HEK293T (cell line): ENCODE measurements at regions not wholly inside any gene's neighbourhood (a gene's known extent, or its start where the extent isn't known, plus 50 kb on each side); places are given as distances from the start of the nearest gene placed in this dataset.

ENCODE experiments used
- ARNT ChIP-seq: fragments of 450-650 bp; IDR thresholded peaks from 2 replicates; pipeline ENCODE4 v1.6.1; 2017; ENCODE audit warnings: mild to moderate bottlenecking
- BHLHE40 ChIP-seq: fragments of 450-650 bp; IDR thresholded peaks from 2 replicates; pipeline ENCODE4 v1.6.1; 2016; ENCODE audit warnings: mild to moderate bottlenecking, moderate library complexity, borderline replicate concordance
- CTBP1 ChIP-seq: fragments of 450-650 bp; IDR thresholded peaks from 2 replicates; pipeline ENCODE4 v1.6.1; 2016; ENCODE audit warnings: borderline replicate concordance
- ELF4 ChIP-seq: fragments of 450-650 bp; IDR thresholded peaks from 2 replicates; pipeline ENCODE4 v1.6.1; 2017; ENCODE audit warnings: antibody characterized with exemption
- FOXA1 ChIP-seq: fragments of 450-650 bp; IDR thresholded peaks from 2 replicates; pipeline ENCODE4 v1.6.1; 2016; ENCODE audit warnings: mild to moderate bottlenecking
- FOXM1 ChIP-seq: fragments of 450-650 bp; IDR thresholded peaks from 2 replicates; pipeline ENCODE4 v1.6.1; 2017; ENCODE audit warnings: mild to moderate bottlenecking, borderline replicate concordance
- HDGF ChIP-seq: fragments of 450-650 bp; IDR thresholded peaks from 2 replicates; pipeline ENCODE4 v1.6.1; 2017; ENCODE audit warnings: antibody characterized with exemption, borderline replicate concordance
- NFRKB ChIP-seq: fragments of 450-650 bp; IDR thresholded peaks from 2 replicates; pipeline ENCODE4 v1.6.1; 2016; ENCODE audit warnings: mild to moderate bottlenecking, moderate library complexity
- PKNOX1 ChIP-seq: fragments of 450-650 bp; IDR thresholded peaks from 2 replicates; pipeline ENCODE4 v1.6.1; 2016
- SP1 ChIP-seq: fragments of 450-650 bp; IDR thresholded peaks from 2 replicates; pipeline ENCODE4 v1.6.1; 2017
- SUZ12 ChIP-seq: fragments of 450-650 bp; IDR thresholded peaks from 2 replicates; pipeline ENCODE4 v1.6.1; 2016; ENCODE audit warnings: mild to moderate bottlenecking
- TARDBP ChIP-seq: fragments of 450-650 bp; IDR thresholded peaks from 2 replicates; pipeline ENCODE4 v1.6.1; 2016
- ZNF384 ChIP-seq: fragments of 450-650 bp; IDR thresholded peaks from 2 replicates; pipeline ENCODE4 v1.6.1; 2016

GRCh38 chr18:43883886-43884285 lies 606.6 kb upstream of the SYT4 start:
- TF ChIP-seq PKNOX1 (no peak), BHLHE40 (no peak), ELF4 (no peak), SUZ12 (no peak), NFRKB (no peak), FOXM1 (no peak), FOXA1 (no peak), TARDBP (no peak), ZNF384 (no peak), ARNT (no peak), HDGF (no peak), SP1 (no peak), CTBP1 (no peak)
